ENCODE measurements at regions not wholly inside any gene's neighbourhood (a gene's known extent, or its start where the extent isn't known, plus 50 kb on each side); places are given as distances from the start of the nearest gene placed in this dataset.

- DNase-seq = no peak
- Mint-ChIP-seq H3K9me3 (peaks cover 5 to 8% of the 10 kb centered on the region in 2 donors), H3K27me3 (peaks cover 2% of the 10 kb centered on the region), H3K4me3 (no peak overlapping the region), H3K4me1 (no peaks in the 10 kb centered on the region), H3K27ac (no peak overlapping the region)
- no peak for ATAC-seq
These were observed 416.4 kb downstream of the EFNA5 start for GRCh38 chr5:107254214-107254901.

GRCh38 chr5:107253246-107253645 lies 417.5 kb downstream of the EFNA5 start:
- Mint-ChIP-seq H3K9me3 (peaks cover 0 to 11% of the 10 kb centered on the region in 2 donors), H3K4me3 (no peak overlapping the region), H3K4me1 (no peaks in the 10 kb centered on the region), H3K27ac (no peak overlapping the region), H3K27me3 (no peaks in the 10 kb centered on the region)
- DNase-seq = no peak
- no peak for ATAC-seq

- H3K4me1 Mint-ChIP-seq = no peaks in the 10 kb centered on the region
- DNase-seq (no peak), ATAC-seq (no peak)
- H3K4me3 Mint-ChIP-seq = no peak overlapping the region
- H3K27ac Mint-ChIP-seq = no peak overlapping the region
- H3K27me3 Mint-ChIP-seq = no peaks in the 10 kb centered on the region
- H3K9me3 Mint-ChIP-seq = peaks cover 0 to 7% of the 10 kb centered on the region in 2 donors
These were observed 419.6 kb downstream of the EFNA5 start for GRCh38 chr5:107251151-107251550.

- Mint-ChIP-seq H3K27me3 (no peaks in the 10 kb centered on the region), H3K4me1 (no peaks in the 10 kb centered on the region), H3K27ac (no peak overlapping the region), H3K4me3 (no peak overlapping the region), H3K9me3 (peaks cover 0 to 11% of the 10 kb centered on the region in 2 donors)
- DNase-seq (peak; percentile 13 to 25), ATAC-seq (no peak)
These were observed 422.6 kb downstream of the EFNA5 start for GRCh38 chr5:107248066-107248695.

GRCh38 chr5:107247427-107247826 lies 423.3 kb downstream of the EFNA5 start:
- Mint-ChIP-seq H3K9me3 (peaks cover 0 to 11% of the 10 kb centered on the region in 2 donors), H3K27ac (no peak overlapping the region), H3K27me3 (no peaks in the 10 kb centered on the region), H3K4me3 (no peak overlapping the region), H3K4me1 (no peaks in the 10 kb centered on the region)
- no peak for ATAC-seq
- DNase-seq = no peak

- H3K4me3 Mint-ChIP-seq = no peak overlapping the region
- DNase-seq = no peak
- H3K27me3 Mint-ChIP-seq = no peaks in the 10 kb centered on the region
- no peak overlapping the region for H3K27ac Mint-ChIP-seq
- peaks cover 0 to 11% of the 10 kb centered on the region in 2 donors for H3K9me3 Mint-ChIP-seq
- no peak for ATAC-seq
- H3K4me1 Mint-ChIP-seq = no peaks in the 10 kb centered on the region
These were observed 427.5 kb downstream of the EFNA5 start for GRCh38 chr5:107243220-107243579.

GRCh38 chr5:107242411-107243219 lies 428.1 kb downstream of the EFNA5 start:
- no peak for DNase-seq
- no peaks in the 10 kb centered on the region for H3K27me3 Mint-ChIP-seq
- H3K27ac Mint-ChIP-seq = no peak overlapping the region
- no peak for ATAC-seq
- peaks cover 0 to 11% of the 10 kb centered on the region in 2 donors for H3K9me3 Mint-ChIP-seq
- no peak overlapping the region for H3K4me3 Mint-ChIP-seq
- H3K4me1 Mint-ChIP-seq = no peaks in the 10 kb centered on the region

GRCh38 chr5:107241841-107242240 lies 428.9 kb downstream of the EFNA5 start:
- H3K9me3 Mint-ChIP-seq = peaks cover 0 to 11% of the 10 kb centered on the region in 2 donors
- H3K27ac Mint-ChIP-seq = no peak overlapping the region
- ATAC-seq (no peak), DNase-seq (no peak)
- no peaks in the 10 kb centered on the region for H3K27me3 Mint-ChIP-seq
- no peak overlapping the region for H3K4me3 Mint-ChIP-seq
- H3K4me1 Mint-ChIP-seq = no peaks in the 10 kb centered on the region

GRCh38 chr5:107235167-107235566 lies 435.6 kb downstream of the EFNA5 start:
- Mint-ChIP-seq H3K4me3 (no peak overlapping the region), H3K9me3 (no peaks in the 10 kb centered on the region), H3K27ac (no peak overlapping the region), H3K4me1 (no peaks in the 10 kb centered on the region), H3K27me3 (no peaks in the 10 kb centered on the region)
- ATAC-seq (no peak), DNase-seq (no peak)

GRCh38 chr5:107232788-107233187 lies 437.9 kb downstream of the EFNA5 start:
- no peak overlapping the region for H3K27ac Mint-ChIP-seq
- ATAC-seq = no peak

GRCh38 chr5:107232293-107232692 lies 438.4 kb downstream of the EFNA5 start:
- Mint-ChIP-seq H3K27me3 (no peaks in the 10 kb centered on the region), H3K27ac (no peak overlapping the region), H3K4me1 (no peaks in the 10 kb centered on the region), H3K9me3 (no peaks in the 10 kb centered on the region), H3K4me3 (no peak overlapping the region)
- no peak for DNase-seq
- ATAC-seq = no peak

More at GRCh38 chr5:107232788-107233187, 437.9 kb downstream of the EFNA5 start:
- no peak overlapping the region for H3K4me3 Mint-ChIP-seq
- no peaks in the 10 kb centered on the region for H3K4me1 Mint-ChIP-seq
- H3K9me3 Mint-ChIP-seq = no peaks in the 10 kb centered on the region
- no peak for DNase-seq
- H3K27me3 Mint-ChIP-seq = no peaks in the 10 kb centered on the region

- Mint-ChIP-seq H3K4me3 (no peak overlapping the region), H3K4me1 (no peaks in the 10 kb centered on the region), H3K9me3 (no peaks in the 10 kb centered on the region), H3K27ac (no peak overlapping the region), H3K27me3 (no peaks in the 10 kb centered on the region)
- no peak for DNase-seq
- no peak for ATAC-seq
These were observed 439.5 kb downstream of the EFNA5 start for GRCh38 chr5:107231191-107231590.

GRCh38 chr5:107230367-107230766 lies 440.4 kb downstream of the EFNA5 start:
- Mint-ChIP-seq H3K9me3 (no peaks in the 10 kb centered on the region), H3K4me1 (no peaks in the 10 kb centered on the region), H3K27me3 (no peaks in the 10 kb centered on the region), H3K27ac (no peak overlapping the region), H3K4me3 (no peak overlapping the region)
- ATAC-seq (no peak), DNase-seq (no peak)

GRCh38 chr5:107228226-107228625 lies 442.5 kb downstream of the EFNA5 start:
- DNase-seq (no peak), ATAC-seq (no peak)
- H3K27me3 Mint-ChIP-seq = no peaks in the 10 kb centered on the region
- H3K4me3 Mint-ChIP-seq = no peak overlapping the region
- no peak overlapping the region for H3K27ac Mint-ChIP-seq
- no peaks in the 10 kb centered on the region for H3K4me1 Mint-ChIP-seq
- peaks cover 0 to 6% of the 10 kb centered on the region in 2 donors for H3K9me3 Mint-ChIP-seq

- Mint-ChIP-seq H3K27ac (no peak overlapping the region), H3K27me3 (no peaks in the 10 kb centered on the region), H3K4me3 (no peak overlapping the region), H3K9me3 (peaks cover 0 to 6% of the 10 kb centered on the region in 2 donors), H3K4me1 (no peaks in the 10 kb centered on the region)
- DNase-seq (no peak), ATAC-seq (no peak)
These were observed 446.5 kb downstream of the EFNA5 start for GRCh38 chr5:107224272-107224671.

GRCh38 chr5:107223066-107223465 lies 447.7 kb downstream of the EFNA5 start:
- ATAC-seq (no peak), DNase-seq (no peak)
- peaks cover 0 to 6% of the 10 kb centered on the region in 2 donors for H3K9me3 Mint-ChIP-seq
- H3K27me3 Mint-ChIP-seq = no peaks in the 10 kb centered on the region
- no peak overlapping the region for H3K27ac Mint-ChIP-seq
- no peaks in the 10 kb centered on the region for H3K4me1 Mint-ChIP-seq
- H3K4me3 Mint-ChIP-seq = no peak overlapping the region

Measured in stimulated activated naive CD8-positive, alpha-beta T cell treated with anti-CD3 and anti-CD28 coated beads, Interleukin-15, amount 100 ng/mL, for 72 hours (primary cell).